Natural killer cell (primary cell): ENCODE measurements at regions not wholly inside any gene's neighbourhood (a gene's known extent, or its start where the extent isn't known, plus 50 kb on each side); places are given as distances from the start of the nearest gene placed in this dataset.
A peak's percentile ranks its signal among the peaks of the same experiment; 100 is the strongest.

Source experiments
- ATAC-seq, 3 donors: fragments of 150-1000 bp in 2 of 3; fragments of 200-7000 bp in 1 of 3; cut with Tn5 transposase; 1 replicate in 1 of 3; 2 replicates in 2 of 3; pipeline ENCODE4 v1.10.0; 2021; ENCODE audit warnings: mild to moderate bottlenecking in 2 of 3, moderate library complexity in 2 of 3
- DNase-seq, 2 donors: peaks; one replicate each; pipeline versions ENCODE4 v3.0.0 to v3.0.0-alpha.2; 2013 to 2021; ENCODE audit warnings: mixed read lengths in 1 of 2
- H3K27ac ChIP-seq: one replicate; pipeline ENCODE4 v1.5.1; 2013; ENCODE audit warnings: mild to moderate bottlenecking, low read length
- H3K27me3 ChIP-seq: one replicate; pipeline ENCODE4 v1.6.1; 2013; ENCODE audit warnings: low read length; ENCODE audit not compliant: control insufficient read depth, insufficient read depth
- H3K36me3 ChIP-seq: one replicate; pipeline ENCODE4 v1.6.1; 2013; ENCODE audit warnings: low read length; ENCODE audit not compliant: control insufficient read depth, insufficient read depth
- H3K4me1 ChIP-seq: one replicate; pipeline ENCODE4 v1.6.1; 2013; ENCODE audit warnings: low read length; ENCODE audit not compliant: control insufficient read depth, insufficient read depth
- H3K4me3 ChIP-seq: one replicate; pipeline ENCODE4 v1.5.1; 2013; ENCODE audit warnings: low read length
- H3K9me3 ChIP-seq: one replicate; pipeline ENCODE4 v1.6.1; 2013; ENCODE audit warnings: low read length; ENCODE audit not compliant: control insufficient read depth, insufficient read depth
- H3K27ac Mint-ChIP-seq, 2 donors: one replicate each; pipeline ENCODE4 v1.8.0; 2022; ENCODE audit warnings: mild to moderate bottlenecking in 2 of 2, mixed read lengths in 2 of 2, moderate library complexity in 1 of 2
- H3K27me3 Mint-ChIP-seq, 2 donors: one replicate each; pipeline ENCODE4 v1.8.0; 2022; ENCODE audit warnings: low read depth in 2 of 2, mixed read lengths in 2 of 2
- H3K36me3 Mint-ChIP-seq: one replicate; pipeline ENCODE4 v1.8.0; 2022; ENCODE audit warnings: mixed read lengths
- H3K4me1 Mint-ChIP-seq, 2 donors: one replicate each; pipeline ENCODE4 v1.8.0; 2022; ENCODE audit warnings: mixed read lengths in 2 of 2
- H3K4me3 Mint-ChIP-seq: one replicate; pipeline ENCODE4 v1.8.0; 2022; ENCODE audit warnings: mild to moderate bottlenecking, moderate library complexity, mixed read lengths
- H3K9me3 Mint-ChIP-seq, 2 donors: one replicate each; pipeline ENCODE4 v1.8.0; 2022; ENCODE audit warnings: mixed read lengths in 2 of 2
- CTCF ChIP-seq: fragments of 200-600 bp; IDR thresholded peaks from one replicate; pipeline ENCODE4 v1.8.0; 2022; ENCODE audit warnings: antibody characterized with exemption
- WGBS: methylation state at CpG from one replicate; pipeline ENCODE4 v1.1.7; 2013; ENCODE audit warnings: missing lambda C conversion rate; ENCODE audit not compliant: insufficient coverage; 5-methylcytosine and 5-hydroxymethylcytosine counted together
- intact Hi-C: fragments of 100-400 bp; cut with micrococcal nuclease; formaldehyde crosslinking; loops from one replicate; pipeline ENCODE4 v1.14.2; 2022

GRCh38 chr3:168186293-168186983, 90.7 kb upstream of the GOLIM4 start:
- no peaks in the 10 kb centered on the region for H3K36me3 ChIP-seq
- intact Hi-C loops = no loop called here
- no peak for DNase-seq

GRCh38 chr3:168183774-168184173, 88.0 kb upstream of the GOLIM4 start:
- DNase-seq (no peak), ATAC-seq (no peak)
- intact Hi-C loops = no loop called here
- Histone ChIP-seq H3K4me3 (no peak overlapping the region), H3K4me1 (no peaks in the 10 kb centered on the region), H3K9me3 (no peaks in the 10 kb centered on the region), H3K27ac (no peak overlapping the region), H3K27me3 (no peaks in the 10 kb centered on the region), H3K36me3 (no peaks in the 10 kb centered on the region)
- Mint-ChIP-seq H3K27me3 (peaks cover 0 to 11% of the 10 kb centered on the region in 2 donors), H3K4me3 (no peak overlapping the region), H3K4me1 (no peaks in the 10 kb centered on the region), H3K36me3 (no peaks in the 10 kb centered on the region), H3K27ac (no peak overlapping the region), H3K9me3 (no peaks in the 10 kb centered on the region)
- no peak for TF ChIP-seq CTCF
- WGBS = 91% methylated on average over 1 of the region's 1 CpG

More at GRCh38 chr3:168186293-168186983, 90.7 kb upstream of the GOLIM4 start:
- Histone ChIP-seq H3K27me3 (no peaks in the 10 kb centered on the region), H3K27ac (no peak overlapping the region), H3K4me3 (no peak overlapping the region), H3K4me1 (no peaks in the 10 kb centered on the region), H3K9me3 (no peaks in the 10 kb centered on the region)
- no peak overlapping the region for H3K4me3 Mint-ChIP-seq
- H3K27ac Mint-ChIP-seq = no peak overlapping the region
- H3K27me3 Mint-ChIP-seq = peaks cover 4 to 29% of the 10 kb centered on the region in 2 donors
- 85% methylated on average over 5 of the region's 5 CpGs for WGBS
- H3K4me1 Mint-ChIP-seq = no peaks in the 10 kb centered on the region
- no peaks in the 10 kb centered on the region for H3K9me3 Mint-ChIP-seq
- TF ChIP-seq CTCF = no peak
- no peak for ATAC-seq
- H3K36me3 Mint-ChIP-seq = no peaks in the 10 kb centered on the region

- no peaks in the 10 kb centered on the region for H3K36me3 Mint-ChIP-seq
- no peak for TF ChIP-seq CTCF
- intact Hi-C loops = loop anchor here (5.0 kb wide), 1 partner anchor 71 kb away; the partner anchor contains the start of gene GOLIM4
- H3K4me3 ChIP-seq = no peak overlapping the region
- H3K27me3 ChIP-seq = no peaks in the 10 kb centered on the region
- DNase-seq (no peak), ATAC-seq (peak; percentile 52 to 72 (median 67))
- H3K9me3 Mint-ChIP-seq = no peaks in the 10 kb centered on the region
- H3K9me3 ChIP-seq = no peaks in the 10 kb centered on the region
- peaks cover 0 to under 1% of the 10 kb centered on the region in 2 donors for H3K27me3 Mint-ChIP-seq
- no peaks in the 10 kb centered on the region for H3K4me1 ChIP-seq
- 18% methylated on average over 3 of the region's 3 CpGs for WGBS
- H3K4me3 Mint-ChIP-seq = no peak overlapping the region
- H3K27ac Mint-ChIP-seq = no peak overlapping the region
- H3K4me1 Mint-ChIP-seq = peaks cover 29 to 36% of the 10 kb centered on the region in 2 donors
- H3K36me3 ChIP-seq = no peaks in the 10 kb centered on the region
- H3K27ac ChIP-seq = no peak overlapping the region
Measured at GRCh38 chr3:168168743-168169142, 73.0 kb upstream of the GOLIM4 start.
